ENCODE measurements at regions not wholly inside any gene's neighbourhood (a gene's known extent, or its start where the extent isn't known, plus 50 kb on each side); places are given as distances from the start of the nearest gene placed in this dataset.
"Not testable (repeated sequence)": the region's sequence is repeated elsewhere in the genome, so short reads cannot be mapped to it uniquely, and the experiment has no call there.

GRCh38 chr5:1651250-1651649 is 127.5 kb upstream of the LPCAT1 start:
- DNase-seq: no peak

GRCh38 chr5:1649554-1649953 is 125.8 kb upstream of the LPCAT1 start:
- DNase-seq: no peak

- DNase-seq: no peak
Measured at GRCh38 chr5:1648806-1649205, 125.0 kb upstream of the LPCAT1 start.

GRCh38 chr5:1647580-1647979 is 123.8 kb upstream of the LPCAT1 start:
- no peak for DNase-seq

- DNase-seq: peak; percentile 43
Measured at GRCh38 chr5:1644810-1645571, 121.2 kb upstream of the LPCAT1 start.

GRCh38 chr5:1644393-1644809 is 120.6 kb upstream of the LPCAT1 start:
- not testable (repeated sequence) for DNase-seq

GRCh38 chr5:1643651-1644392 is 120.1 kb upstream of the LPCAT1 start:
- no peak for DNase-seq

GRCh38 chr5:1642621-1643061 is 118.9 kb upstream of the LPCAT1 start:
- no peak for DNase-seq

- DNase-seq: no peak
Measured at GRCh38 chr5:1642221-1642620, 118.5 kb upstream of the LPCAT1 start.

GRCh38 chr5:1641560-1642166 is 117.9 kb upstream of the LPCAT1 start:
- no peak for DNase-seq

- DNase-seq: no peak
Measured at GRCh38 chr5:1641041-1641440, 117.3 kb upstream of the LPCAT1 start.

- DNase-seq: no peak
Measured at GRCh38 chr5:1640421-1640881, 116.7 kb upstream of the LPCAT1 start.

GRCh38 chr5:1639757-1640156 is 116.0 kb upstream of the LPCAT1 start:
- no peak for DNase-seq

GRCh38 chr5:1638658-1639400 is 115.1 kb upstream of the LPCAT1 start:
- no peak for DNase-seq

- DNase-seq: no peak
Measured at GRCh38 chr5:1637639-1638481, 114.1 kb upstream of the LPCAT1 start.

GRCh38 chr5:1636981-1637638 is 113.3 kb upstream of the LPCAT1 start:
- DNase-seq: no peak

GRCh38 chr5:1636208-1636770 is 112.5 kb upstream of the LPCAT1 start:
- not testable (repeated sequence) for DNase-seq

- not testable (repeated sequence) for DNase-seq
Measured at GRCh38 chr5:1635477-1635876, 111.7 kb upstream of the LPCAT1 start.

GRCh38 chr5:1634337-1634661 is 110.5 kb upstream of the LPCAT1 start:
- no peak for DNase-seq

- peak; percentile 60 for DNase-seq
Measured at GRCh38 chr5:1633605-1634336, 110.0 kb upstream of the LPCAT1 start.

Data from activated gamma-delta T cell (primary cell).